GM12873 (cell line): ENCODE measurements at regions not wholly inside any gene's neighbourhood (a gene's known extent, or its start where the extent isn't known, plus 50 kb on each side); places are given as distances from the start of the nearest gene placed in this dataset.

ENCODE experiments used
- TF ChIP-seq, protein P1 (sequence below): IDR thresholded peaks from 2 replicates; pipeline ENCODE4 v1.5.1; 2012; ENCODE audit warnings: low read depth, mild to moderate bottlenecking, moderate library complexity, low read length, control low read depth; ENCODE audit not compliant: insufficient read depth; ENCODE audit errors: missing control alignments

DNA sequence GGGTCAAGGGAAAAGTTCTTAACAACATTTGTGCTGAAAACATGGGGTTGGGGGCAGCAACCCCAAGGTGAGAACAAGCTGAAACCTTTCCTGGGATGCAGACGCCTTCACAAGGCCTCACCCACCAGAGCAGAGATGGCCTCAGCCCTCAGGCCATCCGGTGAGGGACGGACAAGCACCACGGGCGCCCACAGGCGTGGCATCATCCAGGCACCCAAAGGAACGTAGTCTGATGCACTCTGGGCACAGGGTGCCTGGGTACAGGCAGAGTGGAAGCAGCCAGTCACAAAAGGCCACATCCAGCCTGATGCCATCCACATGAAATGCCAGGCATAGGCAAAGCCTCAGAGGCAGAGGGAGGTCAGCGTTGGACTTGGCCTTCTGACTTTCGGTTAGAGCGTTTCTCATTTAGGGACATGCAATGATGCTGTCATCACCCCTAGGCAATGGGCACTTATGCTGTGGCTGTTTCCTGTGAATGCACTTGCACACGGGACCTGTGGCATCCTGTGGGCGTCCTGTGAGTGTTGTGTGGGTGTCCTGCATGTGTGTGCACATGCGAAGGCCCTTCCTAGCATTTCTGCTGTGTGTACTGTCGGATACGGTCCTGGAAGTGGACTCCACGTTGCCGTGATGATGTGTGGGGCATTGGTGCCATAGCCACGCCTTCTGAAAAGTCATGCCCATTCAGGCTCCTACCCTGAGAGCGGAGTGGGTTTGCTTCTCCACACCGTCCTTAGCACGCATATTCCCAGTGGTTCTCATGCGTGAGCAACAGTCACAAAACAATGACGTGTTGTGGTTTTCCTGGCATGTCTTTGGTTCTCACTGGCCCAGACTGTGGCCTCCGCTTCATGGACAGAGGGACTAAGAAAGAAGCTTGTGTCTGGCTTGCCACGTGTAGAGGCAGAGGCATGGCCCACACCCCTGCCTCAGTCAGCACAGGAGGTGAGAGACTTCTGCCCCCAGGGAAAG lies 52.7 kb upstream of the ZNF469 start:
- TF ChIP-seq, protein P1, sequence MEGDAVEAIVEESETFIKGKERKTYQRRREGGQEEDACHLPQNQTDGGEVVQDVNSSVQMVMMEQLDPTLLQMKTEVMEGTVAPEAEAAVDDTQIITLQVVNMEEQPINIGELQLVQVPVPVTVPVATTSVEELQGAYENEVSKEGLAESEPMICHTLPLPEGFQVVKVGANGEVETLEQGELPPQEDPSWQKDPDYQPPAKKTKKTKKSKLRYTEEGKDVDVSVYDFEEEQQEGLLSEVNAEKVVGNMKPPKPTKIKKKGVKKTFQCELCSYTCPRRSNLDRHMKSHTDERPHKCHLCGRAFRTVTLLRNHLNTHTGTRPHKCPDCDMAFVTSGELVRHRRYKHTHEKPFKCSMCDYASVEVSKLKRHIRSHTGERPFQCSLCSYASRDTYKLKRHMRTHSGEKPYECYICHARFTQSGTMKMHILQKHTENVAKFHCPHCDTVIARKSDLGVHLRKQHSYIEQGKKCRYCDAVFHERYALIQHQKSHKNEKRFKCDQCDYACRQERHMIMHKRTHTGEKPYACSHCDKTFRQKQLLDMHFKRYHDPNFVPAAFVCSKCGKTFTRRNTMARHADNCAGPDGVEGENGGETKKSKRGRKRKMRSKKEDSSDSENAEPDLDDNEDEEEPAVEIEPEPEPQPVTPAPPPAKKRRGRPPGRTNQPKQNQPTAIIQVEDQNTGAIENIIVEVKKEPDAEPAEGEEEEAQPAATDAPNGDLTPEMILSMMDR, result no peak

DNA sequence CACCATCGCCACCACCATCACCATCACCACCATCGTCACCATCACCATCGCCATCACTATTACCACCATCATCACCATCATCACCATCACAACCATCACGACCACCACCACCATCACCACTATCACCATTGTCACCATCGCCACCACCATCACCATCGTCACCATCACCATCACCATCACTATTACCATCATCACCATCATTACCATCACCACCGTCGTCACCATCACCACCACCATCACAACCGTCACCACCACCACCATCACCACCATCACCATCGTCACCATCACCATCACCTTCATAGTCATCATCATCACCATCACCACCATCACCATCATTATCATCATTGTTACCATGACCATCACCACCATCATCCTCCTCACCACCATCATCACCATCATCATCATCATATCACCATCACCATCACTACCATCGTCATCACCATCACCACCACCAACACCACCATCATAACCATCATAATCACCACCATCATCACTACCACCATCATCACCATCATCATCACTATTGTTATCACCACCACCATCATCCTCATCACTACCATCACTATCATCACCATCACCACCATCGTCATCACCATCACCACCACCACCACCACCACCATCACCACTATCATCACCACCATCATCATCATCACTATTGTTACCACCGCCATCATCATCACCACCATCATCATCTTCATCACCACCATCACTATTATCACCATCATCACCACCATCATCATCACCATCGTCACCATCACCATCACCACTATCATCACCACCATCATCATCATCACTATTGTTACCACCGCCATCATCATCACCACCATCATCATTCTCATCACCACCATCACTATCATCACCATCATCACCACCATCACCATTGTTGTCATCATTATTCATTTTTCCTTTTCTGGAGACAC lies 51.5 kb upstream of the ZNF469 start:
- TF ChIP-seq, protein P1, result no peak

DNA sequence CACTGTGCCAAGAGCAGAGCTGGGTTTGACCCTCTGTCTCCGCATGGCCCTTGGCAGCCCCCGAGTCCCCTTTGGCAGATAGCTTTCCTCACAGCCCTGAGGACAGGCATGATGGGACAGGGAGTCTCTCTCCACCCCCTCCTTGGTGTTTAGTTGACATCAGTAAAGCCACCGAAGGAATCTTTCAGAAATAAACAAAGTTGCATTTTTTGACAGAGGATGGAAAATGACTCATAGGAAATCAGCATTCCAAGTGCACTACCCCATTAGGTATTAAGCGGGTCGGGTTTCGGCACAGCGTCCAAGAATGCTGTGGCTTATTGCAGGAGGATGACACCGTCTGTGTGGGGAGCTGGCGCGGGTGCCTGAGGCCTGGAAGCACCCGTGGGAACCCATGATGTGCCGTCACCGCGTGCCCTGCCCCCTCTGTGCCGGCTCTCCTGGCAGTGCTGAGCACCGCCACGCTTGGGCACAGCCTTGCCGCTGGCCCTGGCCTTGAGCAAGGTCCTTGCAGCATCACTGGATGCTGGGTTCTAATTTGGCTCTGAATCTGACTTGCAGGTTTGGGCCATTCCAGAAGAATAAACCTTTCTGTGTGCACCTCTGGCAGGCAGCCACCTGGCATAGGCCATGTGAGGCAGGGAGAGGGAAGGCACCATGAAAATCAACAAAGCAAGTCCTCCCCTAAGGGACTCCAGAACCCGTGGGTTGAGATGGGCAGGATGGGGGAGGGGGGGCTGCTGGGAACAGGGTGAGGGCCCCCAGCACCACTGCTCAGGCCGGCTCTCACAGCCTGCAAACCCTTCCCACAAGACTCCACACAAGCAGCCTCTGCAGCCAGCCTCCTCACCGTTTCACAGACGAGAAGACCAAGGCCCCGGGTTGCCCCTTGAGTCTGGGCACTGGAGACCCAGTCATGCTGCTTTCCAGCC lies 50.5 kb upstream of the ZNF469 start:
- TF ChIP-seq, protein P1, result no peak
